ENCODE measurements at regions not wholly inside any gene's neighbourhood (a gene's known extent, or its start where the extent isn't known, plus 50 kb on each side); places are given as distances from the start of the nearest gene placed in this dataset.

DNA sequence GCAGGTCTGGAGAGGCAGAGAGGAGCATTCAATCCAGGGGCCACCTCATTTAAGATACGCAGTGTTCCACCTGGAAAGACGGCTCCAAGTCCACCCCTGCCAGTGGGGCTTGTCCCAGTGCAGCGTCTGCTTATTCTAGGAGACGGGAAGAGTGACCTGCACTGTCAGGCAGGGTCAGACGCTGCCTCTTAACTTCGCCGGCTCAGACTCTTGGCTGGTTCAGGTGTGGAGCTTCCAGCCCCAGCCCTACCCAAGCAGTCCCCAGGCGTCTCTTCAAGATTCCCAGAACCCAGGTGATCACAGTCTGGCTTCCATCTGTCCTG lies 208.5 kb downstream of the TFCP2L1 start:
- 0 out of 2 replicates have a peak overlapping the region, but pooled peaks have one; percentile 23 for H2AFZ ChIP-seq (ENCODE audit: low read length)
- no peaks in the 10 kb centered on the region for H3K4me1 ChIP-seq (ENCODE audit: insufficient read depth, low read length, poor library complexity, severe bottlenecking)
- H3K9me3 ChIP-seq (ENCODE audit: insufficient read depth, low read depth, low read length): no peaks in the 10 kb centered on the region
- TF ChIP-seq EZH2phosphoT487 (IDR thresholded peaks at IDR 0.05; ENCODE audit: borderline replicate concordance): no peak
- TF ChIP-seq, protein P1, sequence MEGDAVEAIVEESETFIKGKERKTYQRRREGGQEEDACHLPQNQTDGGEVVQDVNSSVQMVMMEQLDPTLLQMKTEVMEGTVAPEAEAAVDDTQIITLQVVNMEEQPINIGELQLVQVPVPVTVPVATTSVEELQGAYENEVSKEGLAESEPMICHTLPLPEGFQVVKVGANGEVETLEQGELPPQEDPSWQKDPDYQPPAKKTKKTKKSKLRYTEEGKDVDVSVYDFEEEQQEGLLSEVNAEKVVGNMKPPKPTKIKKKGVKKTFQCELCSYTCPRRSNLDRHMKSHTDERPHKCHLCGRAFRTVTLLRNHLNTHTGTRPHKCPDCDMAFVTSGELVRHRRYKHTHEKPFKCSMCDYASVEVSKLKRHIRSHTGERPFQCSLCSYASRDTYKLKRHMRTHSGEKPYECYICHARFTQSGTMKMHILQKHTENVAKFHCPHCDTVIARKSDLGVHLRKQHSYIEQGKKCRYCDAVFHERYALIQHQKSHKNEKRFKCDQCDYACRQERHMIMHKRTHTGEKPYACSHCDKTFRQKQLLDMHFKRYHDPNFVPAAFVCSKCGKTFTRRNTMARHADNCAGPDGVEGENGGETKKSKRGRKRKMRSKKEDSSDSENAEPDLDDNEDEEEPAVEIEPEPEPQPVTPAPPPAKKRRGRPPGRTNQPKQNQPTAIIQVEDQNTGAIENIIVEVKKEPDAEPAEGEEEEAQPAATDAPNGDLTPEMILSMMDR (conservative IDR thresholded peaks at IDR 0.05; ENCODE audit: low read length): no peak
- H3K27me3 ChIP-seq (ENCODE audit: insufficient read depth, low read length, poor library complexity, severe bottlenecking): no peaks in the 10 kb centered on the region
- no peaks in the 10 kb centered on the region for H3K9me2 ChIP-seq (replicated peaks; ENCODE audit: low read depth, low read length)
- no peak overlapping the region for H3K4me3 ChIP-seq (ENCODE audit: low read length, poor library complexity, severe bottlenecking)
- H3K36me3 ChIP-seq (ENCODE audit: insufficient read depth, low read length): no peaks in the 10 kb centered on the region
- H3K4me2 ChIP-seq (ENCODE audit: low read depth, low read length, poor library complexity, severe bottlenecking): no peak overlapping the region
- H4K20me1 ChIP-seq (ENCODE audit: insufficient read depth, low read length, poor library complexity, severe bottlenecking): no peaks in the 10 kb centered on the region
- H3K9ac ChIP-seq (ENCODE audit: low read depth, low read length, poor library complexity, severe bottlenecking): no peak overlapping the region
- no peaks in the 10 kb centered on the region for H3K79me2 ChIP-seq (ENCODE audit: insufficient read depth, low read length)
- H3F3A ChIP-seq (ENCODE audit: low read depth): no peaks in the 10 kb centered on the region

DNA sequence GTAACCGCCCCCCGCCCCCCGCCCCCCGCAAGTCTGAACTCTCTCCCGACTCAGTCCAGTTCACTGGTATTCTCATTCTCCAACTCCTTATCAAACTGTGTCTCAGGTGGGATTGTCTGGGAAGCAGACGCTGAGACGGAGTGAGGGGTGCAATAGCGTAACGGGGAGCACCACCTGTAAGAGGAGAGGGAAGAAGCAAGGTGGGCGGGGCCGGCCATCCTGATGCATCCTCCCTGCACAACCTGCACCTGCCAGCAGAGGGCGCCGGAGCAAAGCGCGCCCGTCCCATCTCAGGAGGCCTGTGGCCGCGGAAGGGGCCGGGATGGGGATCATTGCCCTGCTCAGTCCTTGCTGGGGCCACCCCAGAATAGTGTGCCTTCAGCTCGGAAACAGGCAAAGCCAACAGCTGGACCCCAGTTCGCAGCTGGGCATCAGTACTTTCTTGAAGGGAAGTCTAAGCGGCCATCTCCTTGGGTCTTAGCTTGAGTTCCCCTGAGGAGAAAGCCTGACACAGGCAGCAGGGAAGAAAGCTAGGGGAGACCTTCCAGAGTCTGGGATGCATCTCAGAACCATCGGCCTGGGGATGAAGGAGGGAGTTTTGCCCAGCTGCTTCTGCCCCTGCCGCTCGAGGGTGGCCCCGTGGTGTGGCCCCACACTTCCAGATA lies 208.0 kb downstream of the TFCP2L1 start:
- no peaks in the 10 kb centered on the region for H3K9me2 ChIP-seq (replicated peaks; ENCODE audit: low read depth, low read length)
- H3K9ac ChIP-seq (ENCODE audit: low read depth, low read length, poor library complexity, severe bottlenecking): no peak overlapping the region
- H2AFZ ChIP-seq (ENCODE audit: low read length): no peak overlapping the region
- H3K4me1 ChIP-seq (ENCODE audit: insufficient read depth, low read length, poor library complexity, severe bottlenecking): no peaks in the 10 kb centered on the region
- TF ChIP-seq, protein P1 (conservative IDR thresholded peaks at IDR 0.05; ENCODE audit: low read length): peak; percentile 89
- TF ChIP-seq EZH2phosphoT487 (IDR thresholded peaks at IDR 0.05; ENCODE audit: borderline replicate concordance): no peak
- H3K79me2 ChIP-seq (ENCODE audit: insufficient read depth, low read length): no peaks in the 10 kb centered on the region
- H3K4me3 ChIP-seq (ENCODE audit: low read length, poor library complexity, severe bottlenecking): no peak overlapping the region
- H3K27me3 ChIP-seq (ENCODE audit: insufficient read depth, low read length, poor library complexity, severe bottlenecking): no peaks in the 10 kb centered on the region
- no peaks in the 10 kb centered on the region for H4K20me1 ChIP-seq (ENCODE audit: insufficient read depth, low read length, poor library complexity, severe bottlenecking)
- no peaks in the 10 kb centered on the region for H3F3A ChIP-seq (ENCODE audit: low read depth)
- H3K9me3 ChIP-seq (ENCODE audit: insufficient read depth, low read depth, low read length): no peaks in the 10 kb centered on the region
- no peak overlapping the region for H3K4me2 ChIP-seq (ENCODE audit: low read depth, low read length, poor library complexity, severe bottlenecking)
- no peaks in the 10 kb centered on the region for H3K36me3 ChIP-seq (ENCODE audit: insufficient read depth, low read length)

DNA sequence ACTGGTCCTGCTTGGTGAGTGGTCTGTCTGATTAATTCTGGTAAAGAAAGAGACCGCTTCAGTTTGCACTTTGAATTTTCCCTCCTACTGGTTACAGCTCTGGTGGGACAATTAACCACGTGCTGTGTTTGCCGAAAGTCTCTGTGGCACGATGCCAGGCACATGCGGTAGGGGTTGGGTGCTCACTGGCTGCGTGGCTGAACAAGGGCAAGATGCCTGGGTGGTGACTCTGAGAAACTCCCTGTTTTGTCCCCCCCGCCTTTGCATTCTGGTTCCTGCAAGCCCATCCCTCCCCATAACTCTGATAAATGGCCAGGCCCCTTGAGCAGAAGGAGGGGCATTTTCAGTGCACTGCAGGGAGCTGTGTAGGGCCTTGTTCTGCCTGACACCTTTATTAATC lies 206.1 kb downstream of the TFCP2L1 start:
- Histone ChIP-seq H3K4me2 (ENCODE audit: low read depth, low read length, poor library complexity, severe bottlenecking) (no peak overlapping the region), H2AFZ (ENCODE audit: low read length) (no peak overlapping the region), H3K9ac (ENCODE audit: low read depth, low read length, poor library complexity, severe bottlenecking) (no peak overlapping the region), H3K27me3 (ENCODE audit: insufficient read depth, low read length, poor library complexity, severe bottlenecking) (no peaks in the 10 kb centered on the region), H3K79me2 (ENCODE audit: insufficient read depth, low read length) (no peaks in the 10 kb centered on the region), H4K20me1 (ENCODE audit: insufficient read depth, low read length, poor library complexity, severe bottlenecking) (no peaks in the 10 kb centered on the region), H3K4me1 (ENCODE audit: insufficient read depth, low read length, poor library complexity, severe bottlenecking) (no peaks in the 10 kb centered on the region), H3F3A (ENCODE audit: low read depth) (no peaks in the 10 kb centered on the region), H3K9me2 (replicated peaks; ENCODE audit: low read depth, low read length) (no peaks in the 10 kb centered on the region), H3K9me3 (ENCODE audit: insufficient read depth, low read depth, low read length) (no peaks in the 10 kb centered on the region), H3K4me3 (ENCODE audit: low read length, poor library complexity, severe bottlenecking) (no peak overlapping the region), H3K36me3 (ENCODE audit: insufficient read depth, low read length) (no peaks in the 10 kb centered on the region)
- TF ChIP-seq, protein P1 (conservative IDR thresholded peaks at IDR 0.05; ENCODE audit: low read length): no peak
- TF ChIP-seq EZH2phosphoT487 (IDR thresholded peaks at IDR 0.05; ENCODE audit: borderline replicate concordance): no peak
